HG02571 (cell line): ENCODE measurements at regions not wholly inside any gene's neighbourhood (a gene's known extent, or its start where the extent isn't known, plus 50 kb on each side); places are given as distances from the start of the nearest gene placed in this dataset.
"Not testable (repeated sequence)": the region's sequence is repeated elsewhere in the genome, so short reads cannot be mapped to it uniquely, and the experiment has no call there.

Source experiments
- ATAC-seq: cut with Tn5 transposase; IDR thresholded peaks from one replicate; pipeline ENCODE4 v1.9.1; 2021; ENCODE audit warnings: mild to moderate bottlenecking, moderate library complexity; ENCODE audit not compliant: unreplicated experiment

DNA sequence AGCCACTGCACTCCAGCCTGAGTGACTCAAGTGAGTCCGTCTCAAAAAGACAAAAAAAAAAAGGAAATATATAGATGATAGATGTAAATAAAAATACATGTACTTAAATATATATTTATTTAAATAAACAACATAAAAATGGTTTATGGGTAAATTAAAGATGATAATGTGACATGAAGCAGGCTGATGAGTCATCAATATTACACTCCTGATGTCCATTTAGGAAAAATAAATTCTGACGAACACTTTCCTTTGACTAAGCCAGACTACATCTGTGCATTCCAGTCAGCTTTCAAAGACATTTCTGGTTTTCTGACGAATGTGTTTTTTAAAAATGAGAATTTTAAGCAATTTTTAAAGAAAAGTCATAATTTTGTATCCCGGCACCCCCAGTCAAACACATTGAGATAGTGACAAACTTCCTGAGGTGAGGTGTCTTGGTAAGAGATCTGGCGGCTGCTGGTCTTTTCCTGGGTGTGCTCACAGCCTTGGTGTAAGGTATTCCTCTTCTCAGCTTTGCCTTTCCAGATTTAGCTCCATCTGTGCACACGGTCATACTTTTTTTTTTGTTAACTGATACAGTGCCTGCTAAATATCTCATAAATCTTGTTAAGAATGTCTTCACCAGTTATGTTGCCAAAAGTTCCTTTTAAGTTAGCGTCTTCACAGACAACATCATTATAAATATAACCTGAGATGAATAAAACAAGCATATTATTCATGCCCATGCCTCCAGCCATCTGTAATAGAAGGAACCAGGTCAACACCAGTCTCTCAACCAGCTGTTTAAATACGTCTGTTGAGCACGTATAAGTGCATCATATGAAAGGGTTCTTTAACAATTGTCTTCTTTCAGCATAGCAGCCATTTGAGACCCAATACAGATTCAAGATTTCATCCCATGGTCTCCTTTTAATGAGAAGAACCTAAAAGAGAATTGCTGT is 214.5 kb upstream of the PLD5 start:
- ATAC-seq = no peak

DNA sequence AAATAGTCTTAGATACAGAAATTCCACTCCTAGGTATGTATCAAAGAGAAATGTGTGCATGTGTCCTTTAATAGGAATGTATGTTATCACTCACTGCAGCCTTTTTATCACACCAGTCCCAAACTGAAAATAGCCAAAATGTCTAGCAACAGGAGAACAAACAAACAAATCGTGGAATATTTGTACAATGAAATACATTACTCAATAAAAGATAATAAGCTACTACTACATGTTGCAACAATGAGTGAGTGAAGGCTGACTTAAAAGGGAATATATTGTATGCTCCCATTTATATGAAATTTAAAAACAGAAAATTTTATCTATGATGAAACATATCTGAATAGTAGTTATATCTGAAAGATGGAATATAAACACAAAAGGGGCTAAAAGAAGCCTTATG is 212.1 kb upstream of the PLD5 start:
- ATAC-seq = no peak

DNA sequence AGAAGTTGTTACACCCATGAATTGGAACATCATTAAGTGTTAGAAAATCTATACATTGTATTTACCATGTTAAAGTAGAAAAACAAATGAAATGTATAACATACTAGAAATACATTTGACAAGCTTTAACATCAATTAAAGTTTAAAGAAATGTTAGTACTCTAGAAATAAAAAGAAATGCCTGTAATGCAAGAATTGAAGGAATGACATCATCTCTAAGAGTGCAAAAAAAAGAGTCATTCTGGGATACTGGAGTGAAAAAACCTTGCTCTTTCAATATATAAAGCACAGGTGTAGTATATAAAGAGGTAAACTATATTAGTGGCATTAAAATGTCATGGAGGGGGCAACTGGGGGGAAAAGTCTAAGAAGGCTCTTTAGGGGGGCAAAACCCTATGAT is 210.8 kb upstream of the PLD5 start:
- ATAC-seq = no peak

DNA sequence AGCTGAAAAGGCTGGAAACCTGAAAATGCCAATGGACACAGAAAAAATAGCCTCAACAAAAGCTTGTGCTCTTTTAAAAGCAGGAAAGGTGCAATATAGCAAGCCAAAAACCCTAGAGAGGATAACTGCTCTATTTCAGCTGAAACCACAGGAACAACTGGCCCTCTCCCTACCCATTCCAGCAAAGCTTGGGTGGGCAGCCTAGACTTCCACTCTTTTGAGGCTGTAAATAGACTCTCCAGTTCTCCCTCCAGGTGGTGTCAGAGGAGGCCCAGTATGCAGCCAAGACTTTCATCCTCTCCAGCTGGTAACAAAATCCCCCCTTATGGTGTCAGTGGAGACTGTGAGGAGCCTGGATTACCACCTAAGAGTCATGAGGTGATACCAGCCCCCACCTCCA is 206.9 kb upstream of the PLD5 start:
- ATAC-seq = no peak

DNA sequence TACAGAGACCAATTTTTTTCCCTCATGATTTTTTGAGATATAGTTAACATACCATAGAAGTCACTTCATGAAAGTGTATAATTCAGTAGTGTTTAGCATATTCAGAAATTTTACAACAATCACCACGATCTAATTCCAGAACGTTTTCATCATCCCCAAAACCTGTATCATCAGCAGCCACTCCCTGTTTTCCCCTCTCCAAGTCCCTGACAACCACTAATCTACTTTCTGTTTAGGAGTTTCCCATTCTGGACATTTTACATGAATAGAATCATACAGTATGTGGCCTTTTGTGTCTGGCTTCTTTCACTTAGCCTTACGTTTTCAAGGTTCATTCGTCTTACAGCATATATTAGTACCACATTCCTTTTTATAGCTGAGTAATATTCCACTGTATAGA is 204.2 kb upstream of the PLD5 start:
- no peak for ATAC-seq

DNA sequence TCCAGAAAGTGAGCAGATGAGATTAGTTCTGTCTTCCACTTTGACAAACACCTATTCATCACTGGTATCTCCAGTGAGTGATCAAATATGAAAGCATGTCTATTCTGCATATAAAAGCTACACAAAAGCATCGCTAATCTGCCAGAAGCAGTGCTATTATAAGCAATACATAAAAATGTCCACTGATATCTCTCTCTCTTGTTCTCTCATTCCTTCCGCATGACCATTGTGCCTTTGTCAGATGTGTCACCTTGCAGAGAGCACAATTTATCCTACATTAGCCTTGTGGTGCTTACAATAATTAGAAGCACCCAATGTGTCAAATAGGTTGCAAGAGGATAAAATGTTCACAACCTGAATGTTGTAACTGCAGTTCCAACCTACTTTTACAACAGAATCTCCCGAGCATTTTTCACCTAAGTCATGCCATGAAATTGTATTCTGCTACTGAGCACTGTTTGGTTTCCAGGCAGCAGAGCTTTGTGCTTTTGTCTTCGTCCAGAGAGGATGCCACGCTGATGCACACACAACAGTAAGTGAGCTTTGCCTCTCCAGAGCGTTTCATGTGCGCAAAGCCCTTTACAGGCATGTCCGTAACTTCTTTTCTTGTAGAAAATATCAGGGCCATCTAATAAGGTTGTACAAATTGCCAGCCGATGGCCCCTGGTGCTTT is 198.7 kb upstream of the PLD5 start:
- no peak for ATAC-seq

DNA sequence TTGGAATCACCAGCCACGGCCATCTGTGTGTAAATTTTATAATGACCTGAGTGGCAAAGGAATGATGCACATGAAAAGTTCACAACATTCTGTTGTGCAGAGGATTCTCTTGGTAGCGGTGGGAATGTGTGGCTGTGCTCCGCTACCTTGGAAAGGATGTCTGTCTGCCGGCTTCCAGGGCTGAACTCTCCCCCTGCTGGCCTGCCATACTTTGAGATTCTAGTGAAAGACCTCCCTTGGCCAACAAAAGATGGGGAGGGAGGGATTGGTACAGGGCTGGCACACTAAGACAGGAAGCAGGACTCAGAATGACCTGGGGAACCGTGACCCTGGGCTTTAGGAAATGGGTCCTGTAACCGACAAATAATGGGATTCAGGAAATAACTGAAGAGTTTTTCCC is 194.5 kb upstream of the PLD5 start:
- no peak for ATAC-seq

DNA sequence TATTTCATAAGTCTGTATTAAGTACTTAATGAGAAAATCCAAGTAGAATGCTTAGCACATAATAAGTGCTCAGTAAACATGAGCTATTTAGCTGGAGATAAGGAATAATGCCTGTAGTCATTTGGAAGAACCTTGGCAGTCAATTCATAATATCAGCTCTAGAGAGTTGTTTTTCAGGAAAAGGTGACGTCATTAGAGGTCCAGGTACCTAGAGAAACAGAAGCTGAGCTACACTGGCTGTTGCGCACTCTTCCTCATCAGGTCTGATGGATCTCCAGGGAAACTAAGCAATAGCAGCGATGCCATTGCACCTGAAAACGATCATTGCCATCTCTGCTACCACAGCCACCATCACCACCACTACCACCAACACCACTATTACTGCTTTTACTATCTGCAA is 187.8 kb upstream of the PLD5 start:
- no peak for ATAC-seq

DNA sequence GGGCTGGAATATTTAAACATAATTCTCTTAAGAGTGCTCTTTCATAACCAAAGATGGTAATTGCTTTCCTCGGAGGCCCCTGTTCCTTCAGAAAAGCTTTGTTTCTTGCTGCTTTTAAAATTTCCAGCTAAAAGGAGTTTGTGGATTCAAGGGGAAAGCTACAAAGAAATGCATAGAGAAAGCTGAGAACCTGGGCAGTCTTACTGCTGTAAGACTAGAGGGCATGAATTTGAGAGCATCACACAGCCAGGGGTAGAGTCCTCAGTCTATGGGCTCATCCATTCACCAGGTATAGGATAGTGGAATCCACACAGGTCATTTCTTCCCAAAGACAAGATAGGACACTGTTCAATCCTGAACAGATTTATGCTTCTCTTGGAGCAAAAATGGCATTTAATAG is 186.3 kb upstream of the PLD5 start:
- no peak for ATAC-seq

DNA sequence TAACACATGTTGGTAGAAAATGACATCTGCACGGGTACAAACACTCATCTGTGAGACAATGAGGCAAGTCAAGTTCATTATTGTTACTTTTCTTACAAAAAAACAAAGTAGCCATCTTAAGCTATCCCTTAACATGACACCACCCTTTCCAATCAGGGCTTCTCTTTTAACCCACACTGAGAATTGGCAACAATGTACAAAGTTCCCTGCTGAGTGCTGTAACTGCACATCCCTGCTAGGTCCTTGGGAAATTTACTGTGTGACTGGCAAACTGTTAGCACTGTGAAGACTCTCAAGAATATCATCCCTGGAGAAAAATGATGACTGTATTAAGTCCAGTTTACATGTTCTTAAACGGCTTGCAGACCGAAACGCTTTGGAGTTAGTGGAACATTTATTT is 185.8 kb upstream of the PLD5 start:
- no peak for ATAC-seq

DNA sequence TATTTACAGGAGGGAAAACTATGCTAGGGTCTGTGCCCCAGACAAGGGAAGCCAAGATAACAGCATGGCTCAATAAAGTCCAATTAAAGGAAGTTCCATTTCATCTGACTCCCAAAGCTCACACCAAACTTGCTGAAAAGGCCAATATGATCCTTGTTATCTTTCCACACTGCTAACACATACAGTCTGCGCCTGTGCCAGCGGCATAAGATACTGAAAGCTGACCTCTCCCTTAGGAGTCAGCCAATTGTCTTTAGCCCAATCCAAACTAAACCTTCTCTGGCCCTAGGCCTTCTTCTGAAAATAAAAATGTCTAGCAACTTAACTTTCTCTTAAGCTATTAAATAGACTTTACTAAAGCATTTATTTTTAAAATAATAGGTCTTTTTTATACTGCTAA is 179.0 kb upstream of the PLD5 start:
- ATAC-seq = no peak

DNA sequence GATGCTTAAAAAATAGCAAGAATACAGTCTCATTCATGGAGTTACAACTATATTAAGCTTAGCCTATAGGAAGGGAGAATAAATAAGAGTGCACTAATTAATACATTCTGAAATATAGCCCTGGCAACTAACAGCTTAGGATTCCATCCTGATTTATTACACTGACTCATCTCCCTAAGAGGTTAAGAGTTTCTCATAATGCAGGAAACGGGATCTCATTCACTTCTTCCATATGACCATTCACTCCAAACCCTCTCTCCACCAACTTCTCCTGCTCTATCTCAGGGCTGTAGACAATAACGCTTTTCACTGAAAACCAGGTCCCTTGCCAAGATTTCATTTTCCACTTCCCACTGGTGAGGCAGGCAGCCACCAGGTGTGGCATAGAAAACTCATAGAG is 168.5 kb upstream of the PLD5 start:
- ATAC-seq = no peak

DNA sequence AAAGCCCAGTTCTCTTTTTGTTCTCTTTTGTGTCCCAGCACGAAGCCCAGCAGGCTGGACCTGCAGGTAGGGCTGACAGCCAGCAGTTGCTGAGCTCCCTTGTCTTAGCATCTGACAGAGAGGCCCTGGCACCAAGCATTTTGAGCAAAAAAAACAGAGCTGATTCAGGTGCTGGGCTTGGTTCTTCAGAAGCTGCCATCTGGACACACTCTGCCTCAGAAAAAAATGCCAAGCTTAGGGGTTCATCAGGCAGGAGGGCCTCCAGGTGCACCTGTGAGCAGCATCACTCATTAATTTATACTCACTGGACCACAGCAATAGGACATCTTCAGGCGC is 167.1 kb upstream of the PLD5 start:
- no peak for ATAC-seq

DNA sequence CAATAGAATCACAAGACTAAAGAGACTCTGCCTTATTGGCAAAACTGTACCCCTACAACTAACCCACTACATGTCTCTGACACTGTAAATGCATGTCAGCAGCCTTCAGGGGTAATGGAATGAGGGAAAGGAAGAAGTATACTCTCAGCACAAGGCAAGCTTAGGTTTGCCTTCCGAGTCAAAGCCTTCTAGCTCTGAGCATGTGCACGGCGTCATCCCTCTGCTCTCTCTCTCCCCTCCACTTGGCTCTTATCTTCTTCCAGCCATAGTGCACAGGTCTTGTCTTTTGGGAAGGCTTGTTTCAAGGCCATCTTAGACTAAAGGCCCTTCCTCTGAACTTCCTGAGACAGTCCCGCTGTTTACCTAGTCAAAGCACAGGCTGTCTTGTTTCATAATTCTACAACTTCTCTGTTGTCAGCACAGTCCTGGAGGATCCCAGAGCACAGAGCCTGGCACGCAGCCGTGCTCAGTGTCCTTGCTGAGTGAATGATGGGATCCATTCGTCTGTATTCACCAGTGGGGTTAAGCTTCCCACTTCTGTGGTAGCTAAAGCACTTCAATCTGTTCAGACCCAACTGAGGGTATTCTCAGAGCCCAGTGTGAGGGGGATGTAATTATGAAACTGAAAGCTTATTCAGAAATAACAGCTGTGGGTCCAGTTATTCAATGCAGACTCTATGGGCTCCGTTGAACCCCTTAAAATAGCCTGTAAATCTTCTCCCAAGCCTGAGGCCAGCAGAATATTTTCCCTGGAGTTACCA is 166.5 kb upstream of the PLD5 start:
- no peak for ATAC-seq

DNA sequence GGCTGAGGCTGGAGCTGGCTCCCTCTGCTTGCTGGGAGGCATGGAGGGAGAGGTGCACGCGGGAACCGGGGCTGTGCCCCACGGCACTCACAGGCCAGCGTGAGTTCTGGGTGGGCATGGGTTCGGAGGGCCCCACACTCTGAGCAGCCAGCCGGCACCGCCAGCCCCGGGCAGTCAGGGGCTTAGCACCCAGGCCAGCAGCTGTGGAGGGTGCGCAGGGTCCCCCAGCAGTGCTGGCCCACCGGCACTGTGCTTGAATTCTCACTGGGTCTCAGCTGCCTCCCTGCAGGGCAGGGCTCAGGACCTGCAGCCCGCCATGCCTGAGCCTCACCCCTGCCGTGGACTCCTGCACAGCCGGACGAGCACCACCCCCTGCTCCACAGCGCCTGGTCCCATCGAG is 164.9 kb upstream of the PLD5 start:
- no peak for ATAC-seq

DNA sequence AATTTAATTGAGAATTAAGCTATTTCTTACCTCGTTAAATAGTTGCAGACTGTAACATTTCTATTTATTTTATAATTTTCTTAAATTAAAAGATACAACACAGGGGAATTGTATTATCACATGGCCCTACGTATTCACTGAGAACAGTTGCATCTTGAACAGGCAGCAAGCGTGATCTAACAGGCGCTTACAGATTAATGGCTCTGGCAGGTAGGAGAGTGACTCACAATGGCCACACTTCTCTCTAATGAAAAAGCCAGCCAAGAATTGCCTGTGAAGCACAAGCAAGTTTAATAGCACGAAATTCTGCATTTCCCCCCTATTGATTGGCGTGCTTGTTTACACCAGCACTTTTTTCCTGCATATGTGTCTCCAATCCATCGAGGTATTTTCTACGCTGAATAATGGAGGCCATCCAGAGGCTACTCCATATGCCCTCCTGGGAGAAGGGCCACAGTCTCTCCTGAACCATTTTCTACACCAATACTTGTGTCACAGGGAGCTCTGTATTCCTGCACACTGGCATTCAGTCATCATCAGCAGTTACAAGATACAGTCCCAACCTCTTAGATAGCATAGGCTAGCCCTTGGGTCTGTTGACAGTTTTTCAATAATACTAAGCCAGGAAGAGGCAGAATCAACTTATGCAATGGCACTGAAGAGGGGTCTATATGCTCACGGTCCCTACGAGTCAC is 150.6 kb upstream of the PLD5 start:
- ATAC-seq = no peak

DNA sequence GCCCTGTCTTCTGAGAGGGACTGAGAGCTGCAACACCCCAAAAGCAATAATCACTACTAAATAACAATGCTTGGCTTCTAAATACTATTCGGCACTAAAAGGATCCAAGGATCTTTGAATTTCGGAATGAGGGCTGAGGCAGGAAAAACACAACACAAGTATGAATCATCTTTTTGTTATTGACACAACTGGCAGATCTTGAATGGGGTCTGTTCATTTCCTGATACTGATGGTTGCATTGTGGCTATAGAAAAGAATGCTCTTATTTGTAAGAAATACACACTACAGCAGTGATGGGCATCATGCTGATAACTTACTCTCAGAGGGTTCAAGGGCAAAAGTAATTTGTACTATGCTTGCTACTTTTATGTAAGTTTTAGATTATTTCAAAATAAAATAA is 149.2 kb upstream of the PLD5 start:
- ATAC-seq = no peak

DNA sequence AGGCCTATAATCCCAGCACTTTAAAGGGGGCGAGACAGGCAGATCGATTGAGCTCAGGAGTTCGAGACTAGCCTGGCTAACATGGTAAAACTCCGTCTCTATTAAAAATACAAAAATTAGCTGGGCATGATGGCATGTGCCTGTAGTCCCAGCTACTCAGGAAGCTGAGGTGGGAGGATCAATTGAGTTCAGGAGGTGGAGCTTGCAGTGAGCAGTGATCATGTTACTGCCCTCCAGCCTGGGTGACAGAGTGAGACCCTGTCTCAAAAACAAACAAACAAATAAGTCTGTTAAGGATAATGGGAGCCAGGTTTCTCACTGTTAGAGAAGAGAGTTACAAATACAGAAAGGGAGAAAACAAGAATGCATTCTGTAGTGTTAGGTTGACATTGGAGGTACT is 148.7 kb upstream of the PLD5 start:
- not testable (repeated sequence) for ATAC-seq

DNA sequence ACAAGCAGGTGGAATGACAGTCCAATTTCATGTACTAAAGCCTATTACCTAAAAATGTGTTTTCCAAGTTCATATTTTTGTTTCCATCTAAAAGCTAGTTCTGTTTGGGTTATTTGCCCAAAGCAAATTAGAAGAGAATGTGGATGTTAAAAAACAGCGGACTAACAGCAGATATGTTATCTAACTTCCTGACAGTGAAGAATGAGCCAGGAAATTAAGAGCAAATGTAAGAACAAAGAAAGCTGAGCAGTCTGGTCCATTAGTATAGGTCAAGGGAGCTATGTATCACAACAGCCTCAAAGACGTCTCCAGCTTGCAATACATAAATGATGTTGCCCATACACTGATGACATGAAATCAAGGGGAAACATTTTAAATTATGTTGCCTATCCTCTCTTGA is 145.5 kb upstream of the PLD5 start:
- no peak for ATAC-seq

DNA sequence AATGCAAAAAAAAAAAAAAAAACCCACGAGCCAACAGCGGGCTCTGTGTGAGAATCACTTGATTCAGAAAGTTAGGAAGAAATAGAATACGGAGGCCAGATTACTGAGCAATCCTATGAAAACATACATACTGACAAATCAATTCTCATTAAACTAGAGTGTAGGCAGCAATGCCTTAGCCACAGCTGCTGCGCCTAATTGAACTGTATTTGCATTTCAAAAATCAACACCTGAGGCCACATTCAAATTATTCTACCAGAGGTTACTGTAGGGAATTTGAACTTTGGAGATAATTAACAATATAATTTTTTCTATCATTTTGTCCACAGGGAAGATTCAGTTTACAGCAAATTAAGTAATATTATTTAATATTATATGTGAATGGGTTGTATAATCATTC is 138.4 kb upstream of the PLD5 start:
- ATAC-seq = no peak

DNA sequence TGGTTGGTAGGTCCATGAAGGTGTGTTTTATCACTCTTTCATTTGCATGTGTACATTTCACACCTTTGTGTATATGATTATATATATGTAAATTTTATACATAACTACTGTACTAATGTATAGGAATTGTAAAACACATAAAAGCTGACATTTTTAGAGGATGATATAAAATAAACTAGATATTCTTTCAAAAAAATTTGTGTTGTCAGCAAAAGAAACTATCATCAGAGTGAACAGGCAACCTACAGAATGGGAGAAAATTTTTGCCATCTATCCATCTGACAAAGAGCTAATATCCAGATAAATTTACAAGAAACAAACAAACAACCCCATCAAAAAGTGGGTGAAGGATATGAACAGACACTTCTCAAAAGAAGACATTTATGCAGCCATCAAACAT is 129.3 kb upstream of the PLD5 start:
- not testable (repeated sequence) for ATAC-seq
